Hindlimb muscle (tissue), 1 donor: ENCODE measurements at regions not wholly inside any gene's neighbourhood (a gene's known extent, or its start where the extent isn't known, plus 50 kb on each side); places are given as distances from the start of the nearest gene placed in this dataset.

Source experiments
- DNase-seq: peaks from one replicate; pipeline ENCODE4 v3.0.0-alpha.2; 2013

GRCh38 chr1:87278825-87279535 is 49.7 kb upstream of the LMO4 start:
- peak; percentile 33 for DNase-seq
